K562 (cell line): ENCODE measurements at regions not wholly inside any gene's neighbourhood (a gene's known extent, or its start where the extent isn't known, plus 50 kb on each side); places are given as distances from the start of the nearest gene placed in this dataset.

ENCODE experiments used
- ATAC-seq: fragments of 200-7000 bp; cut with Tn5 transposase; 3 replicates; pipeline ENCODE4 v1.9.1; 2020; ENCODE audit warnings: moderate library complexity
- BruUV-seq: library from RNA; stranded (reverse); fragments of 400-500 nt; replicated peaks from 2 replicates; lab custom pipeline; 2021; lab: Mats Ljungman, UMichigan
- CTCF ChIA-PET: fragments of 300-600 bp; formaldehyde crosslinking; extraction: SDS; loops from one replicate; lab custom pipeline; 2021; ENCODE audit warnings: low intra/inter-chr PET ratio; lab: Yijun Ruan, JAX
- POLR2A ChIA-PET: fragments of 300-600, 350-650 bp; sonication (Branson Sonifier 250); formaldehyde crosslinking; extraction: SDS; loops from one replicate; lab custom pipeline; 2021; ENCODE audit warnings: antibody characterized with exemption, inconsistent platforms; lab: Yijun Ruan, JAX
- DNase-seq, 4 experiments: peaks; one replicate each; pipeline versions ENCODE4 v3.0.0 to v3.0.0-alpha.2; 2011 to 2018; ENCODE audit warnings: low spot score in 3 of 4, mixed read lengths in 3 of 4; ENCODE audit errors: extremely low read depth in 1 of 4
- FAIRE-seq: peaks from 2 replicates; lab custom pipeline; 2011; peaks lifted over from hg19 to GRCh38; lab: Jason Lieb, UNC
- H2AFZ ChIP-seq: 2 replicates; pipeline ENCODE4 v1.6.0; 2011; ENCODE audit warnings: low read depth, low read length, control low read depth, inconsistent platforms
- H3K27ac ChIP-seq: fragments of 200-600 bp; 3 replicates; pipeline ENCODE4 v1.8.0; 2011; ENCODE audit warnings: low read depth, mild to moderate bottlenecking, control low read depth, inconsistent platforms, low read length, moderate library complexity, mixed read lengths; ENCODE audit errors: extremely low read depth
- H3K27me3 ChIP-seq, 2 experiments: fragments of 300-600 bp in 1 of 2; 2 replicates in 1 of 2; 3 replicates in 1 of 2; pipeline versions ENCODE4 v1.6.0 to v1.8.0; 2011; ENCODE audit warnings: inconsistent platforms in 2 of 2, low read length in 2 of 2, mild to moderate bottlenecking in 1 of 2, mixed read lengths in 1 of 2, moderate library complexity in 1 of 2; ENCODE audit not compliant: control insufficient read depth in 2 of 2, insufficient read depth in 2 of 2
- H3K36me3 ChIP-seq: fragments of 300-600 bp; 3 replicates; pipeline ENCODE4 v1.8.0; 2011; ENCODE audit warnings: mild to moderate bottlenecking, low read length, inconsistent platforms; ENCODE audit not compliant: control insufficient read depth, insufficient read depth
- H3K4me1 ChIP-seq, 2 experiments: fragments of 200-600 bp in 1 of 2; replicated peaks in 1 of 2; 2 replicates in 1 of 2; 3 replicates in 1 of 2; pipeline versions ENCODE4 v1.5.1 to v1.8.0; 2011; ENCODE audit warnings: inconsistent platforms in 2 of 2, low read length in 2 of 2, mild to moderate bottlenecking in 1 of 2, mixed read lengths in 1 of 2, moderate library complexity in 1 of 2; ENCODE audit not compliant: control insufficient read depth in 2 of 2, insufficient read depth in 2 of 2
- H3K4me2 ChIP-seq: 2 replicates; pipeline ENCODE4 v1.6.1; 2011; ENCODE audit warnings: low read length, control low read depth, inconsistent platforms, mixed read lengths; ENCODE audit not compliant: insufficient read depth
- H3K4me3 ChIP-seq: fragments of 200-600 bp; sonication (generic), shearing (Covaris generic); 2 replicates; pipeline ENCODE4 v1.5.1; 2016; ENCODE audit warnings: control low read depth, inconsistent platforms
- H3K79me2 ChIP-seq: fragments of 200-600 bp; 3 replicates; pipeline ENCODE4 v1.8.0; 2011; ENCODE audit warnings: low read length, inconsistent platforms; ENCODE audit not compliant: control insufficient read depth, insufficient read depth
- H3K9ac ChIP-seq, 2 experiments: 2 replicates each; pipeline versions ENCODE4 v1.6.0 to v1.6.1; 2011; ENCODE audit warnings: low read depth in 2 of 2, low read length in 2 of 2, control low read depth in 1 of 2, inconsistent platforms in 1 of 2, mild to moderate bottlenecking in 1 of 2, mixed read lengths in 1 of 2; ENCODE audit not compliant: insufficient read depth in 1 of 2
- H3K9me1 ChIP-seq: one replicate; pipeline ENCODE4 v1.6.0; 2011; ENCODE audit warnings: inconsistent platforms, mild to moderate bottlenecking, low read length, moderate library complexity; ENCODE audit not compliant: control insufficient read depth, insufficient read depth
- H3K9me3 ChIP-seq: replicated peaks from 2 replicates; pipeline ENCODE4 v1.5.1; 2011; ENCODE audit warnings: low read depth, low read length, inconsistent platforms; ENCODE audit not compliant: control insufficient read depth, insufficient read depth
- H4K20me1 ChIP-seq: replicated peaks from 2 replicates; pipeline ENCODE4 v1.6.1; 2011; ENCODE audit warnings: low read length, inconsistent platforms, mixed read lengths; ENCODE audit not compliant: control insufficient read depth, insufficient read depth
- CBFB ChIP-seq: sonication (generic); formaldehyde crosslinking; IDR thresholded peaks from 2 replicates; pipeline ENCODE4 v1.4.0; 2020; ENCODE audit warnings: mild to moderate bottlenecking, missing genetic modification reagents
- CREB1 ChIP-seq, 2 experiments: sonication (generic) in 1 of 2; formaldehyde crosslinking in 1 of 2; IDR thresholded peaks; 2 replicates each; pipeline versions ENCODE4 v1.6.1 to v1.8.0; 2012 to 2022; ENCODE audit warnings: inconsistent platforms in 1 of 2, mild to moderate bottlenecking in 1 of 2, missing genetic modification reagents in 1 of 2, moderate library complexity in 1 of 2
- HMG20B ChIP-seq: fragments of 250-450 bp; sonication (Bioruptor Pico); IDR thresholded peaks from 2 replicates; pipeline ENCODE4 v1.5.0; 2021; ENCODE audit warnings: mild to moderate bottlenecking
- MTF1 ChIP-seq: fragments of 250-450 bp; sonication (Bioruptor Pico); IDR thresholded peaks from 2 replicates; pipeline ENCODE4 v1.9.0; 2021; ENCODE audit warnings: moderate library complexity, mild to moderate bottlenecking, inconsistent platforms, borderline replicate concordance
- NELFE ChIP-seq: IDR thresholded peaks from 2 replicates; pipeline ENCODE4 v1.6.1; 2011; ENCODE audit warnings: mild to moderate bottlenecking; ENCODE audit not compliant: insufficient read depth, insufficient read length
- PKNOX1 ChIP-seq: fragments of 450-650 bp; IDR thresholded peaks from 2 replicates; pipeline ENCODE4 v1.6.1; 2016
- PPARD ChIP-seq: fragments of 250-450 bp; sonication (Bioruptor Pico); IDR thresholded peaks from 2 replicates; pipeline ENCODE4 v1.8.0; 2022; ENCODE audit warnings: inconsistent platforms, mild to moderate bottlenecking, moderate library complexity
- PRMT5 ChIP-seq: sonication (generic); formaldehyde crosslinking; IDR thresholded peaks from 2 replicates; pipeline ENCODE4 v1.5.0; 2020; ENCODE audit warnings: missing genetic modification reagents
- PRPF4 ChIP-seq: fragments of 200-400 bp; formaldehyde crosslinking; IDR thresholded peaks from one replicate; pipeline ENCODE4 v1.6.1; 2017; ENCODE audit warnings: low read length, low read depth, mild to moderate bottlenecking; ENCODE audit not compliant: insufficient read depth, poor library complexity, severe bottlenecking
- RAD51 ChIP-seq: fragments of 450-650 bp; IDR thresholded peaks from 2 replicates; pipeline ENCODE4 v1.7.1; 2016; ENCODE audit warnings: low read depth, mild to moderate bottlenecking, borderline replicate concordance
- ZBTB9 ChIP-seq: fragments of 450-650 bp; formaldehyde crosslinking; IDR thresholded peaks from 2 replicates; pipeline ENCODE4 v1.4.0; 2020; ENCODE audit warnings: mild to moderate bottlenecking, moderate library complexity
- ZNF639 ChIP-seq, 2 experiments: fragments of 200-800 bp in 1 of 2; sonication (Bioruptor generic) in 1 of 2; sonication (generic) in 1 of 2; formaldehyde crosslinking in 1 of 2; IDR thresholded peaks in 1 of 2; conservative IDR thresholded peaks in 1 of 2; 2 replicates each; pipeline versions ENCODE4 v1.5.0 to v1.6.1; 2016 to 2020; ENCODE audit warnings: missing compliant biosample characterization in 1 of 2, missing genetic modification characterization in 1 of 2, missing genetic modification reagents in 1 of 2
- ZNF696 ChIP-seq: fragments of 250-450 bp; sonication (Bioruptor Pico); conservative IDR thresholded peaks from 2 replicates; pipeline ENCODE4 v1.4.0; 2020; ENCODE audit warnings: mild to moderate bottlenecking, moderate library complexity
- WGBS: fragments of 100-300 bp; shearing (Covaris generic); methylation state at CpG from one replicate; pipeline ENCODE4 v1.1.6; 2016; ENCODE audit warnings: low coverage, mixed read lengths; ENCODE audit not compliant: insufficient coverage; ENCODE audit errors: missing lambda C conversion rate; 5-methylcytosine and 5-hydroxymethylcytosine counted together
- in situ Hi-C: fragments of 300-500 bp; cut with MboI; formaldehyde crosslinking; loops from 4 replicates; pipeline ENCODE4 v1.15.0; 2018; ENCODE audit warnings: inconsistent platforms, mixed read lengths
- intact Hi-C: fragments of 100-400 bp; cut with micrococcal nuclease; formaldehyde crosslinking; loops from 2 replicates; pipeline ENCODE4 v1.14.2; 2022

- DNase-seq (no peak), ATAC-seq (no peak), FAIRE-seq (no peak)
- no peaks in the 10 kb centered on the region for H3K27me3 ChIP-seq
- TF ChIP-seq MTF1 (CRISPR knock-in tag): no peak
- no peak for TF ChIP-seq PRPF4
- no peak for TF ChIP-seq CBFB (CRISPR knock-in tag)
- H3K36me3 ChIP-seq: no peaks in the 10 kb centered on the region
- POLR2A ChIA-PET: no interaction called here
- BruUV-seq: no TSS peak
- no peaks in the 10 kb centered on the region for H3K9me1 ChIP-seq
- no peaks in the 10 kb centered on the region for H3K79me2 ChIP-seq
- no peak overlapping the region for H3K4me3 ChIP-seq
- no peak overlapping the region for H3K4me2 ChIP-seq
- H3K4me1 ChIP-seq: no peaks in the 10 kb centered on the region
- 0% methylated on average over 6 of the region's 6 CpGs for WGBS
- no peaks in the 10 kb centered on the region for H3K9me3 ChIP-seq
- in situ Hi-C loops (no loop called here), intact Hi-C loops (no loop called here)
- no peak overlapping the region for H2AFZ ChIP-seq
- CTCF ChIA-PET: no interaction called here
- no peak overlapping the region for H3K27ac ChIP-seq
- H3K9ac ChIP-seq: no peak overlapping the region
- H4K20me1 ChIP-seq: no peaks in the 10 kb centered on the region
Observed at GRCh38 chr2:192333642-192334041, 138.9 kb upstream of the TMEFF2 start.

GRCh38 chr2:192328297-192328696 lies 133.6 kb upstream of the TMEFF2 start:
- H3K27ac ChIP-seq: no peak overlapping the region
- ATAC-seq (no peak), FAIRE-seq (no peak), DNase-seq (no peak)
- H3K9me3 ChIP-seq: no peaks in the 10 kb centered on the region
- no peak overlapping the region for H3K4me3 ChIP-seq
- no peaks in the 10 kb centered on the region for H3K79me2 ChIP-seq
- no peaks in the 10 kb centered on the region for H3K4me1 ChIP-seq
- H2AFZ ChIP-seq: no peak overlapping the region
- CTCF ChIA-PET: no interaction called here
- H3K27me3 ChIP-seq: no peaks in the 10 kb centered on the region
- 4% methylated on average over 3 of the region's 3 CpGs for WGBS
- in situ Hi-C loops (no loop called here), intact Hi-C loops (no loop called here)
- H3K9me1 ChIP-seq: no peaks in the 10 kb centered on the region
- no peaks in the 10 kb centered on the region for H4K20me1 ChIP-seq
- BruUV-seq: no TSS peak
- no peak overlapping the region for H3K9ac ChIP-seq
- no peaks in the 10 kb centered on the region for H3K36me3 ChIP-seq
- H3K4me2 ChIP-seq: no peak overlapping the region
- POLR2A ChIA-PET: no interaction called here
- TF ChIP-seq ZBTB9 (CRISPR knock-in tag) (no peak), NELFE (no peak), ZNF696 (CRISPR knock-in tag) (no peak), PRMT5 (CRISPR knock-in tag) (no peak), HMG20B (CRISPR knock-in tag) (no peak), PKNOX1 (no peak), ZNF639 (CRISPR knock-in tag; conservative IDR thresholded peaks at IDR 0.05 in 1 of 2, IDR thresholded peaks at IDR 0.05 in 1 of 2) (no peak), RAD51 (no peak), CREB1 (IDR thresholded peaks at IDR 0.05) (no peak), CREB1 (CRISPR knock-in tag; IDR thresholded peaks at IDR 0.05) (no peak), PPARD (no peak)
